ENCODE measurements at regions not wholly inside any gene's neighbourhood (a gene's known extent, or its start where the extent isn't known, plus 50 kb on each side); places are given as distances from the start of the nearest gene placed in this dataset.

DNA sequence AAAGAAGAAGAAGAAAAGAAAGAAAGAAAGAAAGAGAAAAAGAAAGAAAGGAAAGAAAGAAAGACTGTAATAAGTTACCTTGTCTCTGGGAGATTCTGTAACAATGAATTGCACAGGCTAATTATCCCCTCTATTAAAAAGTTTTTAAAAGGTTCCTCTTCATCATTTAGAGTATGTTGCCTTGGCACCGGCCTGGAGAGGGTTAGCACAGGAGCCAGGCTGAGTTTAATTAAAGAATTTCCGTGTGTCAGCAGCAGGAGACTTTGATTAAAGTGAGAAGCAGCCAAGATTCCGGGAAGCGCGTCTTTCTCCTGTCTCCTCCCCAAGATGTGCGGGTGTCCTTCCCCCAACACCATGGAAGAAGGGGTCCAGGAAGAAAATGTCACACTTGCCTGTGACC lies 92.8 kb upstream of the ETV6 start:
- no peak for TF ChIP-seq EZH2 (IDR thresholded peaks at IDR 0.05; ENCODE audit: low read length, missing control alignments)
- TF ChIP-seq, protein P1, sequence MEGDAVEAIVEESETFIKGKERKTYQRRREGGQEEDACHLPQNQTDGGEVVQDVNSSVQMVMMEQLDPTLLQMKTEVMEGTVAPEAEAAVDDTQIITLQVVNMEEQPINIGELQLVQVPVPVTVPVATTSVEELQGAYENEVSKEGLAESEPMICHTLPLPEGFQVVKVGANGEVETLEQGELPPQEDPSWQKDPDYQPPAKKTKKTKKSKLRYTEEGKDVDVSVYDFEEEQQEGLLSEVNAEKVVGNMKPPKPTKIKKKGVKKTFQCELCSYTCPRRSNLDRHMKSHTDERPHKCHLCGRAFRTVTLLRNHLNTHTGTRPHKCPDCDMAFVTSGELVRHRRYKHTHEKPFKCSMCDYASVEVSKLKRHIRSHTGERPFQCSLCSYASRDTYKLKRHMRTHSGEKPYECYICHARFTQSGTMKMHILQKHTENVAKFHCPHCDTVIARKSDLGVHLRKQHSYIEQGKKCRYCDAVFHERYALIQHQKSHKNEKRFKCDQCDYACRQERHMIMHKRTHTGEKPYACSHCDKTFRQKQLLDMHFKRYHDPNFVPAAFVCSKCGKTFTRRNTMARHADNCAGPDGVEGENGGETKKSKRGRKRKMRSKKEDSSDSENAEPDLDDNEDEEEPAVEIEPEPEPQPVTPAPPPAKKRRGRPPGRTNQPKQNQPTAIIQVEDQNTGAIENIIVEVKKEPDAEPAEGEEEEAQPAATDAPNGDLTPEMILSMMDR (conservative IDR thresholded peaks at IDR 0.05 in 1 of 2, IDR thresholded peaks at IDR 0.05 in 1 of 2; ENCODE audit: low read depth in 1 of 2, low read length in 2 of 2): no peak
- no peak for DNase-seq (ENCODE audit: low read depth in 2 of 2)
- Histone ChIP-seq H3K4me1 (ENCODE audit: control insufficient read depth, extremely low read depth, insufficient read depth, low read length) (no peaks in the 10 kb centered on the region), H3K27me3 (ENCODE audit: control insufficient read depth, insufficient read depth, low read length) (peaks cover 2% of the 10 kb centered on the region), H3K9me3 (ENCODE audit: control insufficient read depth, insufficient read depth, low read depth, low read length) (no peaks in the 10 kb centered on the region), H3K9ac (ENCODE audit: insufficient read depth, low read length) (no peak overlapping the region), H3K79me2 (ENCODE audit: control insufficient read depth, insufficient read depth, low read length) (no peaks in the 10 kb centered on the region), H2AFZ (ENCODE audit: low read length) (no peak overlapping the region), H3K4me3 (replicated peaks in 1 of 4; ENCODE audit: control extremely low read depth in 1 of 4, insufficient read depth in 1 of 4, low read depth in 3 of 4, low read length in 4 of 4) (no peak overlapping the region), H4K20me1 (ENCODE audit: control insufficient read depth, extremely low read depth, insufficient read depth, low read length) (no peaks in the 10 kb centered on the region), H3K27ac (ENCODE audit: insufficient read depth, low read length) (no peak overlapping the region), H3K4me2 (ENCODE audit: extremely low read depth, insufficient read depth, low read length) (no peak overlapping the region), H3K36me3 (ENCODE audit: control insufficient read depth, insufficient read depth, low read length) (no peaks in the 10 kb centered on the region)

DNA sequence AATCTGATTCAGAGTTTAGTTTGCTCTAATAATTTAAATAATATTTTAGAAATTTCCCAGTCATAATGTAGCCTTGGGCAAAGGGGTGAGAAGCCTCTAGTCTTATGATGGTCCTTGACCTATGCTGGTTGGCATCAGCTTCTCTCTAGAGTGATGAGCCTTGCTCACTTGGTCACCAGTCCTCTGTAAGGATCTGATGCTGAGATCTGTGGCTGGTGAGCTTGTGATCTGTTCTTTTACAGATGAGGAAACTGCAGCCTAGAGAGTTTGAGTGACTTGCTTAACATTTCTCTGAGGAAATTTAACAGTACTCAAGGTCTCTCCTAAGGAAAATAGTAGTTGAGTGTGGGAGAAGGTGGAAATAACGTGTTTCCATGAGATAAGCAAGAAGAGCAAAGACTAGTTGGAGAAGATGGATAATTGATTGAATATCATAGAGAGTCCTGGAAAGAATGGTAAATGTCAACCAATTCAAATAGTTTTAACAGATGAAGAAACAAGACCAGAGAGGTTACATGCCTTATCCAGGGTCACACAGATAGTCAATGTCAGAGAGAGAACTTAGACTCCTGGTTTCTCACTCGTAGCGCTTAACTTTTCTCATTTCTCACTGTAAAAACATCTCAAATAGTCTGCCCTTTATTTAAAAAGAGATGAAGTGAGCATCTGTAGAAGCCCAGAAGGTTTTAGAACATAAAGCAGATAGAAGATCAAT lies 89.7 kb upstream of the ETV6 start:
- Histone ChIP-seq H3K9me3 (ENCODE audit: control insufficient read depth, insufficient read depth, low read depth, low read length) (no peaks in the 10 kb centered on the region), H3K9ac (ENCODE audit: insufficient read depth, low read length) (no peak overlapping the region), H4K20me1 (ENCODE audit: control insufficient read depth, extremely low read depth, insufficient read depth, low read length) (no peaks in the 10 kb centered on the region), H3K27ac (ENCODE audit: insufficient read depth, low read length) (no peak overlapping the region), H3K4me1 (ENCODE audit: control insufficient read depth, extremely low read depth, insufficient read depth, low read length) (no peaks in the 10 kb centered on the region), H3K79me2 (ENCODE audit: control insufficient read depth, insufficient read depth, low read length) (no peaks in the 10 kb centered on the region), H3K4me2 (ENCODE audit: extremely low read depth, insufficient read depth, low read length) (no peak overlapping the region), H3K4me3 (replicated peaks in 1 of 4; ENCODE audit: control extremely low read depth in 1 of 4, insufficient read depth in 1 of 4, low read depth in 3 of 4, low read length in 4 of 4) (no peak overlapping the region), H3K36me3 (ENCODE audit: control insufficient read depth, insufficient read depth, low read length) (no peaks in the 10 kb centered on the region), H3K27me3 (ENCODE audit: control insufficient read depth, insufficient read depth, low read length) (peaks cover 2% of the 10 kb centered on the region), H2AFZ (ENCODE audit: low read length) (no peak overlapping the region)
- no peak for DNase-seq (ENCODE audit: low read depth in 2 of 2)
- TF ChIP-seq EZH2 (IDR thresholded peaks at IDR 0.05; ENCODE audit: low read length, missing control alignments): no peak
- TF ChIP-seq, protein P1 (conservative IDR thresholded peaks at IDR 0.05 in 1 of 2, IDR thresholded peaks at IDR 0.05 in 1 of 2; ENCODE audit: low read depth in 1 of 2, low read length in 2 of 2): no peak

DNA sequence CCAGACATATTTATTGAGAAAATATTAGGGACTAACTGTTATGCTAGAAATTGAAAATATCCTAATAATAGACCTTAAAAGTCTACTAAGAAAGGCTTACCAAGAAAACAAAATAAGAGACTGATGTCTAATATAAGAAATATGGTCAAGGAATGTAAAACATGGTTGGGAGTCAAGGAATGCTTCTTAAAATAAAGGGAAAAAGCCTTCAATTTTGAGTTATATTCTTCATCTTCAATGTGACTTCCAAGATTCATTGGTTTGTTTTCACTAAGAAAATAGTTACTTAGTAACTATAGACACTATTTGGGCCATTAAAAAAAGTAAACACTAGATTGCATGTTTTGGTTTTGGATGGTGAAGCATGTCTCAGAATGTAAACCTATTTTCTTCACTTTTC lies 88.1 kb upstream of the ETV6 start:
- TF ChIP-seq EZH2 (IDR thresholded peaks at IDR 0.05; ENCODE audit: low read length, missing control alignments): no peak
- TF ChIP-seq, protein P1 (conservative IDR thresholded peaks at IDR 0.05 in 1 of 2, IDR thresholded peaks at IDR 0.05 in 1 of 2; ENCODE audit: low read depth in 1 of 2, low read length in 2 of 2): no peak
- Histone ChIP-seq H3K27ac (ENCODE audit: insufficient read depth, low read length) (no peak overlapping the region), H3K36me3 (ENCODE audit: control insufficient read depth, insufficient read depth, low read length) (no peaks in the 10 kb centered on the region), H3K4me1 (ENCODE audit: control insufficient read depth, extremely low read depth, insufficient read depth, low read length) (no peaks in the 10 kb centered on the region), H4K20me1 (ENCODE audit: control insufficient read depth, extremely low read depth, insufficient read depth, low read length) (no peaks in the 10 kb centered on the region), H3K27me3 (ENCODE audit: control insufficient read depth, insufficient read depth, low read length) (no peaks in the 10 kb centered on the region), H3K4me2 (ENCODE audit: extremely low read depth, insufficient read depth, low read length) (no peak overlapping the region), H3K9ac (ENCODE audit: insufficient read depth, low read length) (no peak overlapping the region), H2AFZ (ENCODE audit: low read length) (no peak overlapping the region), H3K9me3 (ENCODE audit: control insufficient read depth, insufficient read depth, low read depth, low read length) (no peaks in the 10 kb centered on the region), H3K79me2 (ENCODE audit: control insufficient read depth, insufficient read depth, low read length) (no peaks in the 10 kb centered on the region), H3K4me3 (replicated peaks in 1 of 4; ENCODE audit: control extremely low read depth in 1 of 4, insufficient read depth in 1 of 4, low read depth in 3 of 4, low read length in 4 of 4) (no peak overlapping the region)
- peak in 1 of 2 donors; percentile 32 for DNase-seq (ENCODE audit: low read depth in 2 of 2)
